ENCODE measurements at regions not wholly inside any gene's neighbourhood (a gene's known extent, or its start where the extent isn't known, plus 50 kb on each side); places are given as distances from the start of the nearest gene placed in this dataset.

DNA sequence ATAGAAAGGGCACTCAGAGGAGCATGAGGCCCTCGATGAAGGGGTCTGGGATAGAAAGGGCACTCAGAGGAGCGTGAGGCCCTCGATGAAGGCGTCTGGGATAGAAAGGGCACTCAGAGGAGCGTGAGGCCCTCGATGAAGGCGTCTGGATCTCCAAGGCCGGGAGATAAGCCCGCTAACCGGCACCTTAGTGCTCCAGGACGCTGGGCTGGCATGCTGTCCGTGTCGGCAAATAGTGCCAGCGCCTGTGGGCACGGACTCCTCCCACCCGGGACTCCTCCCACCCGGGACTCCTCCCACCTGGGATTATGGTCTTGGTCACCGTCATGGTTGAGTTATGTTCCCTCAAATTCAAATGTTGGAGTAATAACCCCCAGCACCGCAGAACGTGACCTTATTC, 725.3 kb downstream of the BRD1 start:
- TF ChIP-seq, protein P1, sequence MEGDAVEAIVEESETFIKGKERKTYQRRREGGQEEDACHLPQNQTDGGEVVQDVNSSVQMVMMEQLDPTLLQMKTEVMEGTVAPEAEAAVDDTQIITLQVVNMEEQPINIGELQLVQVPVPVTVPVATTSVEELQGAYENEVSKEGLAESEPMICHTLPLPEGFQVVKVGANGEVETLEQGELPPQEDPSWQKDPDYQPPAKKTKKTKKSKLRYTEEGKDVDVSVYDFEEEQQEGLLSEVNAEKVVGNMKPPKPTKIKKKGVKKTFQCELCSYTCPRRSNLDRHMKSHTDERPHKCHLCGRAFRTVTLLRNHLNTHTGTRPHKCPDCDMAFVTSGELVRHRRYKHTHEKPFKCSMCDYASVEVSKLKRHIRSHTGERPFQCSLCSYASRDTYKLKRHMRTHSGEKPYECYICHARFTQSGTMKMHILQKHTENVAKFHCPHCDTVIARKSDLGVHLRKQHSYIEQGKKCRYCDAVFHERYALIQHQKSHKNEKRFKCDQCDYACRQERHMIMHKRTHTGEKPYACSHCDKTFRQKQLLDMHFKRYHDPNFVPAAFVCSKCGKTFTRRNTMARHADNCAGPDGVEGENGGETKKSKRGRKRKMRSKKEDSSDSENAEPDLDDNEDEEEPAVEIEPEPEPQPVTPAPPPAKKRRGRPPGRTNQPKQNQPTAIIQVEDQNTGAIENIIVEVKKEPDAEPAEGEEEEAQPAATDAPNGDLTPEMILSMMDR (IDR thresholded peaks at IDR 0.05) = no peak
- TF ChIP-seq SIN3A (IDR thresholded peaks at IDR 0.05; ENCODE audit: borderline replicate concordance, insufficient read depth, low read depth, low read length) (no peak), TCF7L2 (IDR thresholded peaks at IDR 0.05; ENCODE audit: low read depth, low read length) (no peak), POLR2AphosphoS5 (IDR thresholded peaks at IDR 0.05; ENCODE audit: low read depth, low read length) (no peak)
- TF ChIP-seq, protein P2, sequence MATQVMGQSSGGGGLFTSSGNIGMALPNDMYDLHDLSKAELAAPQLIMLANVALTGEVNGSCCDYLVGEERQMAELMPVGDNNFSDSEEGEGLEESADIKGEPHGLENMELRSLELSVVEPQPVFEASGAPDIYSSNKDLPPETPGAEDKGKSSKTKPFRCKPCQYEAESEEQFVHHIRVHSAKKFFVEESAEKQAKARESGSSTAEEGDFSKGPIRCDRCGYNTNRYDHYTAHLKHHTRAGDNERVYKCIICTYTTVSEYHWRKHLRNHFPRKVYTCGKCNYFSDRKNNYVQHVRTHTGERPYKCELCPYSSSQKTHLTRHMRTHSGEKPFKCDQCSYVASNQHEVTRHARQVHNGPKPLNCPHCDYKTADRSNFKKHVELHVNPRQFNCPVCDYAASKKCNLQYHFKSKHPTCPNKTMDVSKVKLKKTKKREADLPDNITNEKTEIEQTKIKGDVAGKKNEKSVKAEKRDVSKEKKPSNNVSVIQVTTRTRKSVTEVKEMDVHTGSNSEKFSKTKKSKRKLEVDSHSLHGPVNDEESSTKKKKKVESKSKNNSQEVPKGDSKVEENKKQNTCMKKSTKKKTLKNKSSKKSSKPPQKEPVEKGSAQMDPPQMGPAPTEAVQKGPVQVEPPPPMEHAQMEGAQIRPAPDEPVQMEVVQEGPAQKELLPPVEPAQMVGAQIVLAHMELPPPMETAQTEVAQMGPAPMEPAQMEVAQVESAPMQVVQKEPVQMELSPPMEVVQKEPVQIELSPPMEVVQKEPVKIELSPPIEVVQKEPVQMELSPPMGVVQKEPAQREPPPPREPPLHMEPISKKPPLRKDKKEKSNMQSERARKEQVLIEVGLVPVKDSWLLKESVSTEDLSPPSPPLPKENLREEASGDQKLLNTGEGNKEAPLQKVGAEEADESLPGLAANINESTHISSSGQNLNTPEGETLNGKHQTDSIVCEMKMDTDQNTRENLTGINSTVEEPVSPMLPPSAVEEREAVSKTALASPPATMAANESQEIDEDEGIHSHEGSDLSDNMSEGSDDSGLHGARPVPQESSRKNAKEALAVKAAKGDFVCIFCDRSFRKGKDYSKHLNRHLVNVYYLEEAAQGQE (IDR thresholded peaks at IDR 0.05; ENCODE audit: insufficient read depth in 1 of 2, low read depth in 2 of 2, low read length in 1 of 2) = no peak

Measured in Panc1 (cell line).